ENCODE measurements at regions not wholly inside any gene's neighbourhood (a gene's known extent, or its start where the extent isn't known, plus 50 kb on each side); places are given as distances from the start of the nearest gene placed in this dataset.

- TF ChIP-seq CTCF (IDR thresholded peaks at IDR 0.05) = no peak
- DNase-seq (ENCODE audit: low spot score) = no peak
- peak; percentile 22 for ATAC-seq (ENCODE audit: low FRiP score)
Observed at GRCh38 chr2:236705295-236706105, 135.9 kb downstream of the ACKR3 start.

DNA sequence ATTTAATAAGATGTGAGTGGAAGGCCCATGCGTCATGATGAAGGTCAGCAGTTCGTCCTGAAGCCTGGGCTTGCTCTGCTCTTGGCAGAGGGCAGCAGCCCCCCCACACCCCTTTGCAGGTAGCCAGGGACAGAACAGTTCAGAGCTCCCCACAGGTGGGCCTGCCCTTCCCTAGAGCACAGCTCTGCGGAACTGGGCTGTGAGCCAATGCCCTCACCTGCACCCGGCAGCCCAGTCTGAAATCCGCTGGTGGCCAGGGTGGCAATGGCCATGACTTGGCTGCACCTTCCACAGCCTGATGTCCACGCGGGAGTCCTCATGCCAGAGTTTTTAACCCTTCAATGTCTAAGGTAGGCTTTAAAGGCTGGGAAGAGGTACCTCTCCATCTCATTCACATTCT lies 136.7 kb downstream of the ACKR3 start:
- no peak for ATAC-seq (ENCODE audit: low FRiP score)
- no peak for DNase-seq (ENCODE audit: low spot score)
- TF ChIP-seq CTCF (IDR thresholded peaks at IDR 0.05) = no peak

- TF ChIP-seq CTCF (IDR thresholded peaks at IDR 0.05) = no peak
- no peak for ATAC-seq (ENCODE audit: low FRiP score)
- DNase-seq (ENCODE audit: low spot score) = no peak
Observed at GRCh38 chr2:236706803-236707202, 137.2 kb downstream of the ACKR3 start.

DNA sequence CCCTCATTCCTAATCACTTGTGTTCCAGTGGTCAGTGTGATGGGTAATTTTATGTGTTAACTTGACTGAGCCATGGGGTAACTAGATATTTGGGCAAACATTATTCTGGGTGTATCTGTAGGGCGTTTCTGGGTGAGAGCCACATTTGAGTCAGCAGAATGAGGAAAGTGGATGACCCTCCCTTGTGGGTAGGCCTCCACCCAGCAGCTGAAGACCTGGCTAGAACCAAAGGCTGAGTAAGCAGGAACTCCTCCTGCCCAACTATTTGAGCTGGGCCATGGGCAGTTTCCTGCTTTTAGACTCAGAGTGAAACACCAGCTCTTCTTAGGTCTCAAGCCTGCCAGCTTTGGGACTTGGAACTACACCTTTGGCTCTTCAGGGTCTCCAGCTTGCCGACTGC lies 141.8 kb downstream of the ACKR3 start:
- ATAC-seq (ENCODE audit: low FRiP score) = peak; percentile 75

GRCh38 chr2:236712304-236712703 lies 142.7 kb downstream of the ACKR3 start:
- DNase-seq (ENCODE audit: low spot score) (no peak), ATAC-seq (ENCODE audit: low FRiP score) (no peak)
- TF ChIP-seq CTCF (IDR thresholded peaks at IDR 0.05) = no peak

More for the DNA sequence above, 141.8 kb downstream of the ACKR3 start:
- no peak for DNase-seq (ENCODE audit: low spot score)
- TF ChIP-seq CTCF (IDR thresholded peaks at IDR 0.05) = no peak

DNA sequence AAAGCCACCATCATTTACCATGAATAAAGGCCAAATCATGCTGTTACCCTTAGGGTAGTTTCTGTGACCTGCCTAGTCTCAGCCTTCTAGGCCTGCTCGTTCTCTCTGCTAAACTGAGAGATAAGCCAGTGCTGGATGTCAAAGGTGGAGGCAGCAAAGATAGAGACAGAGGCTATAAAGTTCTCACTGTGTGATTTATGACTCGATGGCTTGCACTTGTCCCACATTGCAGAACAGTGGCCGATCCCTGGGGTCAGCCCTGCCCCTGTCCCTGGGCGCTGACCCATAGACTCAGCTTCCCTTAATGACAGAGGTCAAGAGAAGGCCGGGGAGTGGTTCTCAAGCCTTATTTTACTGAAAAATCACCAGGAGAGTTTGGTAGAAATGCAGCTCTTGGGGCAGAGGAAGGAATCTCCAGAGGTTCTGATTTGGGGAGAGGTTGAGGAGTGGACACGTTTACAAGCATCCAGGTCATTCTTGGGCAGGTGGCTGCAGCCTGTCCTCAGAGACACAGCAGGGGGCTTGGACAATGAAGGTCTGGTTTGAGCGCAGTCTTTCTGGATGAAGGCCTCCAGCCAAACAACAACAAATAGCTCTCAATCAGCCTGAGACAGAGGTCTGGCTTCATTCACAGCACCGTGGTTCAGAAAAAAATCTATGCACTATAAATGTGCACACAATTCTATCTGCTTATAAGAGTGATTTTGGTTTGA lies 143.5 kb downstream of the ACKR3 start:
- no peak for ATAC-seq (ENCODE audit: low FRiP score)
- TF ChIP-seq CTCF (IDR thresholded peaks at IDR 0.05) = no peak
- no peak for DNase-seq (ENCODE audit: low spot score)

- DNase-seq (ENCODE audit: low spot score) = no peak
- no peak for ATAC-seq (ENCODE audit: low FRiP score)
- no peak for TF ChIP-seq CTCF (IDR thresholded peaks at IDR 0.05)
Observed at GRCh38 chr2:236714080-236714479, 144.5 kb downstream of the ACKR3 start.
